ENCODE measurements at regions not wholly inside any gene's neighbourhood (a gene's known extent, or its start where the extent isn't known, plus 50 kb on each side); places are given as distances from the start of the nearest gene placed in this dataset.

- Histone ChIP-seq H3K9me3 (no peaks in the 10 kb centered on the region), H3K27me3 (no peaks in the 10 kb centered on the region), H3K4me3 (peak overlapping the region in 2 of 4 donors; percentile 20 to 29), H3K4me1 (no peaks in the 10 kb centered on the region), H3K27ac (no peak overlapping the region), H3K36me3 (no peaks in the 10 kb centered on the region)
- intact Hi-C loops (cut with DNase I): no loop called here
- peak; percentile 20 to 72 (median 57) for ATAC-seq
- TF ChIP-seq, protein P1, sequence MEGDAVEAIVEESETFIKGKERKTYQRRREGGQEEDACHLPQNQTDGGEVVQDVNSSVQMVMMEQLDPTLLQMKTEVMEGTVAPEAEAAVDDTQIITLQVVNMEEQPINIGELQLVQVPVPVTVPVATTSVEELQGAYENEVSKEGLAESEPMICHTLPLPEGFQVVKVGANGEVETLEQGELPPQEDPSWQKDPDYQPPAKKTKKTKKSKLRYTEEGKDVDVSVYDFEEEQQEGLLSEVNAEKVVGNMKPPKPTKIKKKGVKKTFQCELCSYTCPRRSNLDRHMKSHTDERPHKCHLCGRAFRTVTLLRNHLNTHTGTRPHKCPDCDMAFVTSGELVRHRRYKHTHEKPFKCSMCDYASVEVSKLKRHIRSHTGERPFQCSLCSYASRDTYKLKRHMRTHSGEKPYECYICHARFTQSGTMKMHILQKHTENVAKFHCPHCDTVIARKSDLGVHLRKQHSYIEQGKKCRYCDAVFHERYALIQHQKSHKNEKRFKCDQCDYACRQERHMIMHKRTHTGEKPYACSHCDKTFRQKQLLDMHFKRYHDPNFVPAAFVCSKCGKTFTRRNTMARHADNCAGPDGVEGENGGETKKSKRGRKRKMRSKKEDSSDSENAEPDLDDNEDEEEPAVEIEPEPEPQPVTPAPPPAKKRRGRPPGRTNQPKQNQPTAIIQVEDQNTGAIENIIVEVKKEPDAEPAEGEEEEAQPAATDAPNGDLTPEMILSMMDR (IDR thresholded peaks at IDR 0.05): no peak
- peak in 4 of 6 donors; percentile 13 to 45 (median 20) for DNase-seq
- no peak for FAIRE-seq
- WGBS, 2 donors: 45 to 66% methylated on average over 26 to 28 of the region's 28 CpGs
These were observed 90.7 kb upstream of the RAB18 start for GRCh38 chr10:27413387-27413786.

DNA sequence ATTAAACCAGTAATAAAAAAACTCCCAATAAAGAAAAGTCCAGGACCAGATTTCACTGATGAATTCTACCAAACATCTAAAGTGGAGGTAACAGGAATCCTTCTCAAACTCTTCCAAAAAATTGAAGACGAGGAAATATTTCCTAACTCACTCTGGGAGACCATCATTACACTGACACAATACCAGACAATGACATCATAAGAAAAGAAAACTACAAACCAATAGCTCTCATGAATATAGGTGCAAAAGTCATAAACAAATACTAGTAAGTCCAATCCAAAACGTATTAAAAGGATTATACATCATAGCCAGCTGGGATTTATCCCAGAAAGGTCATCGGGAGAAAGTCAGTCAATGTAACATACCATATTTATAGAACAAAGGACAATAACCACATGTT, 94.0 kb upstream of the RAB18 start:
- TF ChIP-seq, protein P1 (IDR thresholded peaks at IDR 0.05): no peak
- no peak overlapping the region for H3K4me3 ChIP-seq
- FAIRE-seq (no peak), ATAC-seq (no peak), DNase-seq (no peak)
- no peaks in the 10 kb centered on the region for H3K36me3 ChIP-seq
- intact Hi-C loops (cut with DNase I): no loop called here
- H3K27me3 ChIP-seq: no peaks in the 10 kb centered on the region
- 38 to 42% methylated on average over 3 of the region's 3 CpGs for WGBS, 2 donors
- no peaks in the 10 kb centered on the region for H3K4me1 ChIP-seq
- H3K9me3 ChIP-seq: no peaks in the 10 kb centered on the region
- no peak overlapping the region for H3K27ac ChIP-seq

DNA sequence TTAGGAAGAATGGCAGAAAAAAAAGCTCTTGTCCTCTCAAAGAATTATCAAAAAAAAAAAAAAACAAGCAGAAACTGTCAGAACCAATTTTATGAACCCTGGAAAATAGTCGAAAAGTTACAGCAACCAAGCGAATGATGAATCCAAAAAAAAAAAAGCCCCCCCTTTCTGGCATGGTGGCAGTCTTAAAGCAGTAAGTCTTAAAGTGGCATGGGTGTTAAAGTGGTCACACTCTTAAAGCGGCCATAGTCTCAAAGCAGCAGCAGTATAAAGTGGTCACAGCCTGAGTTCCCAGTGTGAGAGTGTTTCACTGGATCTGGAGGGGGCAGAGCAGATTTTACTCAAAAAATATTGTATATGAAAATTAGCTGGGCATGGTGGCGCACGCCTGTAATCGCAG, 96.8 kb upstream of the RAB18 start:
- Histone ChIP-seq H3K27ac (no peak overlapping the region), H3K36me3 (no peaks in the 10 kb centered on the region), H3K9me3 (no peaks in the 10 kb centered on the region), H3K4me3 (no peak overlapping the region), H3K4me1 (no peaks in the 10 kb centered on the region), H3K27me3 (no peaks in the 10 kb centered on the region)
- intact Hi-C loops (cut with DNase I): no loop called here
- DNase-seq (no peak), FAIRE-seq (no peak), ATAC-seq (no peak)
- 91% methylated on average over 6 of the region's 6 CpGs for WGBS, 2 donors
- TF ChIP-seq, protein P1 (IDR thresholded peaks at IDR 0.05): no peak

DNA sequence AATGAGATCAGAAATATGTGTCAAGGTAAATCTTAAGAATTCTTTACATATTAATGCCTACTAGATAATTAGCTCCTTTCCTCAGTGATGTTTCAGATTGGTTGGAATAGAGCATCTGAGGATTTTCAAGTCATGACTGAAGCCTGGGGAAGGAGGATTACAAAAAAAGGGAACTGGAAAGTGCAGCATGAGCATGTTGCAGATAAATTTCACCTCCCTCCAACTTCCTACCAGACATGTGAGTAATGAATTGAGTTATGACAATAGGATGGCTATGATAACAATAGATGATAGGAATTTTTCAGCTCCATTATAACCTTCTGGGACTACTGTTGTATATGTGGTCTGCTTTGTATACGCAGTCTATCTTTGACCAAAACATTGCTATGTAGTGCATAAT, 104.2 kb upstream of the RAB18 start:
- no peak for FAIRE-seq
- WGBS, 2 donors: 0 to 51% methylated on average over 1 of the region's 1 CpG
- H3K4me3 ChIP-seq: no peak overlapping the region

GRCh38 chr10:27393961-27394360, 110.1 kb upstream of the RAB18 start:
- DNase-seq (no peak), FAIRE-seq (no peak), ATAC-seq (no peak)
- Histone ChIP-seq H3K9me3 (no peaks in the 10 kb centered on the region), H3K27ac (no peak overlapping the region), H3K36me3 (no peaks in the 10 kb centered on the region), H3K27me3 (no peaks in the 10 kb centered on the region), H3K4me1 (no peaks in the 10 kb centered on the region), H3K4me3 (no peak overlapping the region)
- intact Hi-C loops (cut with DNase I): no loop called here
- 81 to 82% methylated on average over 4 of the region's 4 CpGs for WGBS, 2 donors
- TF ChIP-seq, protein P1 (IDR thresholded peaks at IDR 0.05): no peak

More for the DNA sequence above, 104.2 kb upstream of the RAB18 start:
- DNase-seq (no peak), ATAC-seq (no peak)
- H3K36me3 ChIP-seq: no peaks in the 10 kb centered on the region
- H3K27me3 ChIP-seq: no peaks in the 10 kb centered on the region
- no peaks in the 10 kb centered on the region for H3K4me1 ChIP-seq
- H3K27ac ChIP-seq: no peak overlapping the region
- intact Hi-C loops (cut with DNase I): no loop called here
- no peaks in the 10 kb centered on the region for H3K9me3 ChIP-seq
- TF ChIP-seq, protein P1 (IDR thresholded peaks at IDR 0.05): no peak

Measured in pancreas (tissue), 10 donors.